GM18951 (cell line): ENCODE measurements at regions not wholly inside any gene's neighbourhood (a gene's known extent, or its start where the extent isn't known, plus 50 kb on each side); places are given as distances from the start of the nearest gene placed in this dataset.

Experiments
- POLR2A ChIP-seq: IDR thresholded peaks from 4 replicates; pipeline ENCODE4 v1.6.1; 2011; ENCODE audit warnings: mild to moderate bottlenecking; ENCODE audit not compliant: insufficient read length, insufficient read depth; ENCODE audit errors: extremely low read depth
- in situ Hi-C: fragments of 300-500 bp; cut with MboI; formaldehyde crosslinking; loops from one replicate; pipeline ENCODE4 v1.12.0; 2022; ENCODE audit warnings: low sequenced_read_pairs, mixed read lengths, inconsistent platforms; ENCODE audit not compliant: unreplicated experiment

GRCh38 chr1:117793413-117793812 lies 136.0 kb downstream of the GDAP2 start:
- in situ Hi-C loops: no loop called here
- TF ChIP-seq POLR2A: no peak

GRCh38 chr1:117794073-117794472 lies 135.3 kb downstream of the GDAP2 start:
- in situ Hi-C loops: no loop called here
- no peak for TF ChIP-seq POLR2A

- TF ChIP-seq POLR2A: no peak
- in situ Hi-C loops: no loop called here
Measured at GRCh38 chr1:117795190-117795589, 134.2 kb downstream of the GDAP2 start.

- in situ Hi-C loops: no loop called here
- TF ChIP-seq POLR2A: no peak
Measured at GRCh38 chr1:117795792-117796191, 133.6 kb downstream of the GDAP2 start.

GRCh38 chr1:117796226-117796625 lies 133.2 kb downstream of the GDAP2 start:
- in situ Hi-C loops: no loop called here
- TF ChIP-seq POLR2A: no peak

- in situ Hi-C loops: no loop called here
- no peak for TF ChIP-seq POLR2A
Measured at GRCh38 chr1:117798550-117798949, 130.9 kb downstream of the GDAP2 start.

GRCh38 chr1:117802531-117803257 lies 126.7 kb downstream of the GDAP2 start:
- no peak for TF ChIP-seq POLR2A
- in situ Hi-C loops: no loop called here

- no peak for TF ChIP-seq POLR2A
- in situ Hi-C loops: no loop called here
Measured at GRCh38 chr1:117803318-117803717, 126.1 kb downstream of the GDAP2 start.

GRCh38 chr1:117809764-117810163 lies 119.7 kb downstream of the GDAP2 start:
- in situ Hi-C loops: no loop called here
- no peak for TF ChIP-seq POLR2A

- in situ Hi-C loops: no loop called here
- no peak for TF ChIP-seq POLR2A
Measured at GRCh38 chr1:117810553-117810952, 118.9 kb downstream of the GDAP2 start.

GRCh38 chr1:117812869-117813511 lies 116.4 kb downstream of the GDAP2 start:
- no peak for TF ChIP-seq POLR2A
- in situ Hi-C loops: no loop called here
